ENCODE measurements at regions not wholly inside any gene's neighbourhood (a gene's known extent, or its start where the extent isn't known, plus 50 kb on each side); places are given as distances from the start of the nearest gene placed in this dataset.

DNA sequence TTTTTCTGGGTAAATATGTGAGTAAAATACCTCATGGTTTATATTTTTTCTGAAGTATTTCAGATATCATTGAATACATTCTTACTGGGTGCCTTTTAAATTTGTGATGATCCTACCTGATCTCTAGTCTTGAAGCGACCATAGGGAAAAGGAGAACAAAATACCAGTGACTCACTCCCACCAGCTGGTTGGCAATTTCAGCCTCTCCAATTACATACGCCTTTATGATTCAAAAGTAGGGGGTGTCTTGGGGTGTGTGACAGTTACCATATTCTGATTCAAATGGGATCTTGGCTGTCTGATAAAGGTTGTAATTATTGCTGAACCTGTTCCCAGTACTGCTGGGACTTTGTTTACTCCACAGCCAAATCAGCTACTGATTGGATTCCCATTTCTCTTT is 175.9 kb upstream of the NXPH2 start:
- TF ChIP-seq, protein P1, sequence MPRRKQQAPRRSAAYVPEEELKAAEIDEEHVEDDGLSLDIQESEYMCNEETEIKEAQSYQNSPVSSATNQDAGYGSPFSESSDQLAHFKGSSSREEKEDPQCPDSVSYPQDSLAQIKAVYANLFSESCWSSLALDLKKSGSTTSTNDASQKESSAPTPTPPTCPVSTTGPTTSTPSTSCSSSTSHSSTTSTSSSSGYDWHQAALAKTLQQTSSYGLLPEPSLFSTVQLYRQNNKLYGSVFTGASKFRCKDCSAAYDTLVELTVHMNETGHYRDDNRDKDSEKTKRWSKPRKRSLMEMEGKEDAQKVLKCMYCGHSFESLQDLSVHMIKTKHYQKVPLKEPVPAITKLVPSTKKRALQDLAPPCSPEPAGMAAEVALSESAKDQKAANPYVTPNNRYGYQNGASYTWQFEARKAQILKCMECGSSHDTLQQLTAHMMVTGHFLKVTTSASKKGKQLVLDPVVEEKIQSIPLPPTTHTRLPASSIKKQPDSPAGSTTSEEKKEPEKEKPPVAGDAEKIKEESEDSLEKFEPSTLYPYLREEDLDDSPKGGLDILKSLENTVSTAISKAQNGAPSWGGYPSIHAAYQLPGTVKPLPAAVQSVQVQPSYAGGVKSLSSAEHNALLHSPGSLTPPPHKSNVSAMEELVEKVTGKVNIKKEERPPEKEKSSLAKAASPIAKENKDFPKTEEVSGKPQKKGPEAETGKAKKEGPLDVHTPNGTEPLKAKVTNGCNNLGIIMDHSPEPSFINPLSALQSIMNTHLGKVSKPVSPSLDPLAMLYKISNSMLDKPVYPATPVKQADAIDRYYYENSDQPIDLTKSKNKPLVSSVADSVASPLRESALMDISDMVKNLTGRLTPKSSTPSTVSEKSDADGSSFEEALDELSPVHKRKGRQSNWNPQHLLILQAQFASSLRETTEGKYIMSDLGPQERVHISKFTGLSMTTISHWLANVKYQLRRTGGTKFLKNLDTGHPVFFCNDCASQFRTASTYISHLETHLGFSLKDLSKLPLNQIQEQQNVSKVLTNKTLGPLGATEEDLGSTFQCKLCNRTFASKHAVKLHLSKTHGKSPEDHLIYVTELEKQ (tag by site-specific recombination; IDR thresholded peaks at IDR 0.05; ENCODE audit: borderline replicate concordance): no peak
- TF ChIP-seq ZNF132 (tag by site-specific recombination; IDR thresholded peaks at IDR 0.05; ENCODE audit: borderline replicate concordance) (no peak), YY2 (tag by site-specific recombination; IDR thresholded peaks at IDR 0.05) (no peak), ZNF211 (tag by site-specific recombination; IDR thresholded peaks at IDR 0.05; ENCODE audit: low read depth) (no peak), ZFP69B (tag by site-specific recombination; IDR thresholded peaks at IDR 0.05) (no peak), ZNF341 (tag by site-specific recombination; IDR thresholded peaks at IDR 0.05; ENCODE audit: low read depth) (no peak), ZNF184 (tag by site-specific recombination; IDR thresholded peaks at IDR 0.05) (no peak), ZNF112 (tag by site-specific recombination; IDR thresholded peaks at IDR 0.05) (no peak), ZNF37A (tag by site-specific recombination; IDR thresholded peaks at IDR 0.05) (no peak), ZNF221 (tag by site-specific recombination; IDR thresholded peaks at IDR 0.05; ENCODE audit: borderline replicate concordance) (no peak), ZNF23 (tag by site-specific recombination; IDR thresholded peaks at IDR 0.05; ENCODE audit: borderline replicate concordance) (no peak), ZNF157 (tag by site-specific recombination; IDR thresholded peaks at IDR 0.05) (no peak), ZFHX2 (tag by site-specific recombination; conservative IDR thresholded peaks at IDR 0.05) (no peak), ZNF121 (tag by site-specific recombination; IDR thresholded peaks at IDR 0.05) (no peak), ZNF560 (tag by site-specific recombination; IDR thresholded peaks at IDR 0.05; ENCODE audit: borderline replicate concordance) (no peak), ZNF777 (tag by site-specific recombination; IDR thresholded peaks at IDR 0.05; ENCODE audit: borderline replicate concordance) (no peak)
- CTCF ChIA-PET: no interaction called here

DNA sequence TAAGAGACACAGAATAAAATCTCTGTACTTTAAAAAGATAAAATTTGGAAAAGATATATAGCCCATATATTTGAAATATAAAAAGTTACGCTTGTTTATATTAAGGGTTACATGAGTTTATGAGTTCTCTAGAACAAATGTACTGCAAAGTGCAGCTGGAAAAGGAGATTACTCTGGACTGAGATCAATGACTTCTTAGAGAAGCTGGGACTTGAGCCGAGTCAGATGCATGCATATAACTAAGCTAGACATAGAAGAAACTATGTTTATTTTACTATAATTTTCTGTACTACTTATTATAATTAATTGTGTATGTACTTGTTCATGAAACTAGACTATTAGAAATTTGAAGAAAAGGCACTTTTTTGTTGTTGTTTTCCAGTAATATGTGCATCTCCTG is 170.3 kb upstream of the NXPH2 start:
- POLR2A ChIA-PET: no interaction called here
- CTCF ChIA-PET: interaction anchor here (2.9 kb wide), 1 partner anchor 82 kb away, joined by 18 read pairs; no protein-coding TSS in a partner anchor
- no peak overlapping the region for H3K27ac ChIP-seq (ENCODE audit: extremely low read depth, low read depth, low read length)
- H3K36me3 ChIP-seq (ENCODE audit: control insufficient read depth in 2 of 2, insufficient read depth in 1 of 2, low read length in 2 of 2): no peaks in the 10 kb centered on the region
- H3K9me3 ChIP-seq (ENCODE audit: control insufficient read depth, insufficient read depth, low read depth, low read length): no peaks in the 10 kb centered on the region
- no peaks in the 10 kb centered on the region for H3K4me1 ChIP-seq (ENCODE audit: control insufficient read depth, insufficient read depth, low read length)
- H3K4me3 ChIP-seq (ENCODE audit: low read depth, low read length): no peak overlapping the region
- TF ChIP-seq, protein P2, sequence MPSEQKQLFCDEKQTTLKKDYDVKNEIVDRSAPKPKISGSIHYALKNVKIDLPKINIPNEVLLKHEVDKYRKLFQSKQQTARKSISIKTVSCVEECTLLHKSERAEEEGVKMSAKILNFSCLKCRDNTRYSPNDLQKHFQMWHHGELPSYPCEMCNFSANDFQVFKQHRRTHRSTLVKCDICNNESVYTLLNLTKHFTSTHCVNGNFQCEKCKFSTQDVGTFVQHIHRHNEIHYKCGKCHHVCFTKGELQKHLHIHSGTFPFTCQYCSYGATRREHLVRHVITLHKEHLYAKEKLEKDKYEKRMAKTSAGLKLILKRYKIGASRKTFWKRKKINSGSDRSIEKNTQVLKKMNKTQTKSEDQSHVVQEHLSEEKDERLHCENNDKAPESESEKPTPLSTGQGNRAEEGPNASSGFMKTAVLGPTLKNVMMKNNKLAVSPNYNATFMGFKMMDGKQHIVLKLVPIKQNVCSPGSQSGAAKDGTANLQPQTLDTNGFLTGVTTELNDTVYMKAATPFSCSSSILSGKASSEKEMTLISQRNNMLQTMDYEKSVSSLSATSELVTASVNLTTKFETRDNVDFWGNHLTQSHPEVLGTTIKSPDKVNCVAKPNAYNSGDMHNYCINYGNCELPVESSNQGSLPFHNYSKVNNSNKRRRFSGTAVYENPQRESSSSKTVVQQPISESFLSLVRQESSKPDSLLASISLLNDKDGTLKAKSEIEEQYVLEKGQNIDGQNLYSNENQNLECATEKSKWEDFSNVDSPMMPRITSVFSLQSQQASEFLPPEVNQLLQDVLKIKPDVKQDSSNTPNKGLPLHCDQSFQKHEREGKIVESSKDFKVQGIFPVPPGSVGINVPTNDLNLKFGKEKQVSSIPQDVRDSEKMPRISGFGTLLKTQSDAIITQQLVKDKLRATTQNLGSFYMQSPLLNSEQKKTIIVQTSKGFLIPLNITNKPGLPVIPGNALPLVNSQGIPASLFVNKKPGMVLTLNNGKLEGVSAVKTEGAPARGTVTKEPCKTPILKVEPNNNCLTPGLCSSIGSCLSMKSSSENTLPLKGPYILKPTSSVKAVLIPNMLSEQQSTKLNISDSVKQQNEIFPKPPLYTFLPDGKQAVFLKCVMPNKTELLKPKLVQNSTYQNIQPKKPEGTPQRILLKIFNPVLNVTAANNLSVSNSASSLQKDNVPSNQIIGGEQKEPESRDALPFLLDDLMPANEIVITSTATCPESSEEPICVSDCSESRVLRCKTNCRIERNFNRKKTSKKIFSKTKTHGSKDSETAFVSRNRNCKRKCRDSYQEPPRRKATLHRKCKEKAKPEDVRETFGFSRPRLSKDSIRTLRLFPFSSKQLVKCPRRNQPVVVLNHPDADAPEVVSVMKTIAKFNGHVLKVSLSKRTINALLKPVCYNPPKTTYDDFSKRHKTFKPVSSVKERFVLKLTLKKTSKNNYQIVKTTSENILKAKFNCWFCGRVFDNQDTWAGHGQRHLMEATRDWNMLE (tag by site-specific recombination; conservative IDR thresholded peaks at IDR 0.05; ENCODE audit: low read depth): no peak
- TF ChIP-seq, protein P1 (tag by site-specific recombination; IDR thresholded peaks at IDR 0.05; ENCODE audit: borderline replicate concordance): no peak
- TF ChIP-seq, protein P3, sequence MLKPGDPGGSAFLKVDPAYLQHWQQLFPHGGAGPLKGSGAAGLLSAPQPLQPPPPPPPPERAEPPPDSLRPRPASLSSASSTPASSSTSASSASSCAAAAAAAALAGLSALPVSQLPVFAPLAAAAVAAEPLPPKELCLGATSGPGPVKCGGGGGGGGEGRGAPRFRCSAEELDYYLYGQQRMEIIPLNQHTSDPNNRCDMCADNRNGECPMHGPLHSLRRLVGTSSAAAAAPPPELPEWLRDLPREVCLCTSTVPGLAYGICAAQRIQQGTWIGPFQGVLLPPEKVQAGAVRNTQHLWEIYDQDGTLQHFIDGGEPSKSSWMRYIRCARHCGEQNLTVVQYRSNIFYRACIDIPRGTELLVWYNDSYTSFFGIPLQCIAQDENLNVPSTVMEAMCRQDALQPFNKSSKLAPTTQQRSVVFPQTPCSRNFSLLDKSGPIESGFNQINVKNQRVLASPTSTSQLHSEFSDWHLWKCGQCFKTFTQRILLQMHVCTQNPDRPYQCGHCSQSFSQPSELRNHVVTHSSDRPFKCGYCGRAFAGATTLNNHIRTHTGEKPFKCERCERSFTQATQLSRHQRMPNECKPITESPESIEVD (tag by site-specific recombination; IDR thresholded peaks at IDR 0.05): no peak
- TF ChIP-seq KLF7 (tag by site-specific recombination; IDR thresholded peaks at IDR 0.05; ENCODE audit: borderline replicate concordance): no peak
- TF ChIP-seq, protein P4, sequence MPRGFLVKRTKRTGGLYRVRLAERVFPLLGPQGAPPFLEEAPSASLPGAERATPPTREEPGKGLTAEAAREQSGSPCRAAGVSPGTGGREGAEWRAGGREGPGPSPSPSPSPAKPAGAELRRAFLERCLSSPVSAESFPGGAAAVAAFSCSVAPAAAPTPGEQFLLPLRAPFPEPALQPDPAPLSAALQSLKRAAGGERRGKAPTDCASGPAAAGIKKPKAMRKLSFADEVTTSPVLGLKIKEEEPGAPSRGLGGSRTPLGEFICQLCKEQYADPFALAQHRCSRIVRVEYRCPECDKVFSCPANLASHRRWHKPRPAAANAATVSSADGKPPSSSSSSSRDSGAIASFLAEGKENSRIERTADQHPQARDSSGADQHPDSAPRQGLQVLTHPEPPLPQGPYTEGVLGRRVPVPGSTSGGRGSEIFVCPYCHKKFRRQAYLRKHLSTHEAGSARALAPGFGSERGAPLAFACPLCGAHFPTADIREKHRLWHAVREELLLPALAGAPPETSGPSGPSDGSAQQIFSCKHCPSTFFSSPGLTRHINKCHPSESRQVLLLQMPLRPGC (tag by site-specific recombination; IDR thresholded peaks at IDR 0.05): no peak

More for the DNA sequence above, 175.9 kb upstream of the NXPH2 start:
- H3K9me3 ChIP-seq (ENCODE audit: control insufficient read depth, insufficient read depth, low read depth, low read length): no peaks in the 10 kb centered on the region
- H3K4me3 ChIP-seq (ENCODE audit: low read depth, low read length): no peak overlapping the region
- H3K27ac ChIP-seq (ENCODE audit: extremely low read depth, low read depth, low read length): no peak overlapping the region
- POLR2A ChIA-PET: no interaction called here
- no peaks in the 10 kb centered on the region for H3K36me3 ChIP-seq (ENCODE audit: control insufficient read depth in 2 of 2, insufficient read depth in 1 of 2, low read length in 2 of 2)
- H3K4me1 ChIP-seq (ENCODE audit: control insufficient read depth, insufficient read depth, low read length): no peaks in the 10 kb centered on the region
